NCI-H1048 (cell line): ENCODE measurements at regions not wholly inside any gene's neighbourhood (a gene's known extent, or its start where the extent isn't known, plus 50 kb on each side); places are given as distances from the start of the nearest gene placed in this dataset.
"Not testable (repeated sequence)": the region's sequence is repeated elsewhere in the genome, so short reads cannot be mapped to it uniquely, and the experiment has no call there.

Experiments
- DNase-seq: peaks from one replicate; lab custom pipeline; 2025; lab: John Stamatoyannopoulos, UW

DNA sequence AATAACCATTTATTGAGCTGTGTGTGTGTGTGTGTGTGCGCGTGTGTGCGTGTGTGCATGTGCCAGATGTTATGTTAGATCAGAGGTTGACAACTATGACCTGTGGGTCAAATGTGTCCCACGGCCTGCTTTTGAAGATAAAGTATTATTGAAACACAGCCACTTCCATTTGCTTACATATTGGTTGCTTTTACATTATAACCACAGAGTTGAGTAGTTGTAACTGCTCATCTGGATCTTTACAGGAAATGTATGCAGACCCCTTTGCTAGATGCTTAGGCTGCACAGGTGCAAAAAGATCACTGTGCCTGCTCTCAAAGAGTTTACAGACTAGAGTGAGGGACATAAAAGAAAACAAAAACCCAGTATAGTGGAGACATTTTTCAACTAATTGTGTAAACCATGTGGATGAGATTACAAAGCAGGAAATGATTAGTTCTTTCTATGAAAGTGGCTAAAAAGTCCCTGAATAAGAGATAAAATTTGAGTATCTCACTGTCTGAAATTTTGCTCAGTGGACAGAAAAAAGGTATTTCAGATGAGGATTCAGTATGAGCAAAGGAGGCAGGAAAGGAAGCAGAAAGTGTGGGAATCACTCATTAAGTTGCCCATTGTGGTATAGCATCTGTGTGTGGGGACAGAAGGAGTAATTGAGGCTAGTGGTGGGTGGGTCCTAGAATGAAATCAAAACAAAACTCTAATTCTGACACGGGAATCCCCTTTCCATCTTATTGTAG is 188.4 kb downstream of the PAH start:
- DNase-seq: no peak

DNA sequence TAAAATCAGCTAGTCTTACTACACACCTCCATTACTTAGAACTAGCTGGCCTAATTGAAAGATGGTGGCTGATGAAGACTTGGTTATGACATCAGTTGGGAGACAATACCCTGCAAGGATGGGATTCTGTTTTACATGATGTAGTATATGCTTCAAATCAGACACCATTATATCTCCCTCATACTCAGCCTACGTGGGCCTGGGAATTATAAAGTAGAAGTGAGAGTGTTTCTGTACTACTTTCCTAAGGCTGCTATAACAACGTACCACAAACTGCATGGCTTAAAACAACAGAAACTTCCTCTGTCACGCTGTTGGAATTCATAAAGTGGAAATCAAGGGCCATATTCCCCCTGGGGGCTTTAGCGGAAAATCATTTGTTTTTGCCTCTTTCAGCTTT is 190.4 kb downstream of the PAH start:
- DNase-seq: no peak

DNA sequence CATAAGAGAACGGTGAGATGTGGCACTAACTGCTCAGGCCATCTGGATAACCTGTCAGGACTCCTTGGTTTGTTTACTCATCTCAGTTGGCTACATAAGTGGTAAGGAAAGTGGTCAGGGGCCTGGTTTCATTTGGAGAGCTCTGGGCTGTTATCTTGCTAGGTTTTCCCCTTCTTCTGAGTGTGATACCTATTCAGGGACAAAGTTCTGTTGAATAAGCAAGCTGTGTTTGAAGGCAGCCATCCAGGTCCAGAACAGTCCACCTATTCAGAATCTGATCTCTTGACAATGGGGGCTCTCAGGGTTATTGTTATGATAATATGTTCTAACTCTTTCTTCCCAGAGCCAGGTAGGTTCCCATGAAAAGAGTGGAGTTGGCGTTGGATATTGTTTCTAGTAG is 194.9 kb downstream of the PAH start:
- DNase-seq: no peak

DNA sequence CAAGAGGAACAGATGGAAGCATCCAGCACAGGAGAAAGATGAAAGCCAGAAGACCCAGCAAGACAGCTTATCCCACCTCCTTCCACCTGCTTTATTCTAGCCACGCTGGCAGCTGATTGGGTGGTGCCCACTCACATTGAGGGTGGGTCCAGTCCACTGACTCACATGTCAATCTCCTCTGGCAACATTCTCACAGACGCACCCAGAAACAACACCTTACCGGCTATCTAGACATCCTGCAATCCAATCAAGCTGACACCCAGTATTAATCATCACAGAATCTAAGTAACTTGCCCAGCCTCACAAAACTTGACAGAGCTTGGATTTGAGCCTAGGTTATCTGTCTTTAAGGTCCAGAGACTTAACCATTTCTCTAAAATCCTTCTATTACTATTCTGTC is 208.9 kb downstream of the PAH start:
- no peak for DNase-seq

DNA sequence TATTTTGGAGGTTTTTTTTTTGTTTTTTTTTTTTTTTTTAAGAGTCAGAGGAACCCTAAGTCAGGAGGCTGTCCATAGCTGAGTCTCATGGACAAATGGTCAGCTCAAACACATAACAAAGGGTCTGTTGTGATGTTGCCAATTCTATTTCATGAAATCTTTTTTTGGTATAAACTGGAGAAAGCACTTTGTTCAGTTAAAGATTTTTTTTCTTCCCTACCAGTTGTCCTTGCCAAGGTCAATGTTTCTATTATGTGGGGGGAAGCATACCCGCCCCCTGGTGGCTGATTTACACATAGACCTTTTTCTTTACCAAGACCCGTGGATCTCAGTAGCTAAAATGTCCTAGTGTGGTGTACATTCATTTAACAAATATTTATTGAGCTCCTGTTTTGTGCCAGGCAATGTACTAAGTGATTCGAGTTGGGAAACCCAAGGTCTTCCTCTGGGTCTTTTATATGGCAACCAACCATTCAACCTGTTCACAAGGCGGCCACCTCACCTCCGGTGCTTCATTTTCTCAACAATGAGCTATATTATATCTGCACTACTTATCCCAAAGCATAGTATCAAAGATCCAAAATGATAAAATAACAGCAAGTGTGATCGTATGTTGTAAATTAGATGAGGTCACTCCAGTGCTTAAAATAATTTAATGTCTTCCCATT is 214.5 kb downstream of the PAH start:
- no peak for DNase-seq

DNA sequence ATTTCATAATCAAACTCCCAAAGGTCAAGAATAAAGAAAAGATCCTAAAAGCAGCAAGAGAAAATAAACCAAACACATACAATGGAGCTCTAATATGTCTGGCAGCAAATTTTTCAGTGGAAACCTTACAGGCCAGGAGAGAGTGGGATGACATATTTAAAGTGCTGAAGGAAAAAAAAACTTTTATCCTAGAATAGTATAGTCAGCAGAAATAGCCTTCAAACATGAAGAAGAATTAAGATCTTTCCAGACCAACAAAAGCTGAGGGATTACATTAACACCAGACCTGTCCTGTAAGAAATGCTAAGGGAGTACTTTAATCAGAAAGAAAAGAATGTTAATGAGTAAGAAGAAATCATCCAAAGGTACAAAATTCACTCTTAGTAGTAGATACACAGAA is 215.7 kb upstream of the IGF1 start:
- no peak for DNase-seq

DNA sequence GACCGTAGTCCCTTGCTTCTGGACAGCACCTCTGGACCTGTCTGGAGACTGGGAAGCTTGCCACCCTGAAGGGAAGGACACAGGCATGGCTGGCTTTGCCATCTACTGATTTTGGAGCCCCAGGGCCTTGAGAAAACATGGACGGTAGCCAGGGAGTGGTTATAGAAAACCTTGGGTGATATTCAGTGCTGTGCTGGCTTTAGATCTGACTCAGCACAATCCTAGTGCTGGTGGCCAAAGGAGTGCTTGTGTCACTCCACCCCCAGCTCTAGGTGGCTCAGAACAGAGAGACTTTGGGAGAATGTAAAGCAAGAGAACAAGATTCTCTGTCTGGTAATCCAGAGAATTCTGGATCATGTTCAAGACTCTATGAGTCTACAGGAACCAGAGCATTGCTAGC is 214.5 kb upstream of the IGF1 start:
- DNase-seq: no peak

DNA sequence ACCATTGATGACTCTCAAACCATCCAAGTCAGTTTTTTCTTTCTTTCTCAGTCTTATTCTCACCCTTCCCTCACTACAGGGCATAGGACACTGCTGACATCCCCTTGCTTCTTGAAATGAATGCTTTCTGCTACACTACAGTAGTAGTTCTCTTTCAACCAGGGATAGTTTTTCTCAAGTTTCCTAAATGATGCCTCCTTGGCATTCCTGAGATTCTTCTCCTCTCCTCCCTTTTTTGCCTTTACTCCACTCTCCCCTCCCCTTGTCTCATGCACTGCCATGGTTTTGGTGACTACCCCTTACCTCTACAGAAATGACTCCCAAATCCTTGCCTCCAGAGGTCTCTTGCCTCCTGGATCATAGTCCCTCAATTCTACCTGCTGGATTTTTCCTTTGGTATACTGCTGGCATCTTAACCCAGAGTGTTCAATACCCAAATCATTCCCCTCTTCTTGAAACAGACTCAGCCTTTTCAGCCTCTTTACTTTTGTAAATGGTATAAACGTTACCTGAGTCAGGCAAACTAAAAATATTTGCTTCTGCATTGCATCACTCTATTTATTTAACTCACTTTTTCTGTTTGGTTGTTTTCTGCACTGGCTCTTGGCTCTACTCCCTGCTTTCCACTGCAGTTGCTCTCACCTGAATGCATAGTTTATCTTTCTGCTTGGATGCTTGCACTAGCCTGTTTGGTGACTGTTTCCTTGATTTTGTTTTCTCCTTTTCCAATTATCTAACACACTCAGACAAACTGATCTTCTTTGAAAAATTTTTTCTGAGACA is 211.6 kb upstream of the IGF1 start:
- DNase-seq: no peak

DNA sequence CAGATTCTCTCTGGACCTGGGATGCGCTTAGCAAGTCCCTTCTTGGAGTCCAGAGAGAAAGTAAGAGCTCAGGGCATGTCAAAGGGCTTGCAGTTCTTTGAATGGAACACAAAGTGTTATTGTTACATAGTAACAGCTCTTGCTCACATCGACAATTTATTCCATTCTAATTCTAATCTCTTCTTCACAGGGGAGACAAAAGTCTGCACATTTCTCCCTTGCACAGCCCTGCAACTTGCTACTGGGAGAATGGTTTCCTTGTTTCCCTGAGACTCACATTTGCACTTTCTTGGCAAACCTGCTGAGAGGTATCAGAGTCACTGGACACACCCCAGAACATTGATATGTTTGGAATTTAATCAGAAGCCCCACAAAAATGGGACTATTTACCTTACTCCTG is 209.9 kb upstream of the IGF1 start:
- no peak for DNase-seq

DNA sequence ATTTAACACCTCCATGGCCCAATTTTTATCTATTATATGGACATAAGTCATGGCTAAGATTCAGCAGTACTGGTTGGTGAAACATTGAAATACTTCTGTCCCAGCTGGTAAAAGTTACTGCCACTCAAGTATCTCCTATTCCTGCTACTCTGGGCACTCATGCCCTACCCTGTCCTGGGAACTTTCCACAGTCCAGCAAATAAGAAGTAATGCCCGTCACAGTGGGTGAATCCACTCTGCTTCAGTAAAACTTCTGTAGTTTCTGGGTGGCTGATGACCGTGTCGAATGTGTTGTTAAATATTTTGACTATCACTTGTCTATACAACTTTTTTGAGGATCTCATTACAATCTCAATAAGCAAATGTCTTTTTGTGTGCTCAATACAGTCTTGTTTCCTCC is 209.3 kb upstream of the IGF1 start:
- DNase-seq: no peak

DNA sequence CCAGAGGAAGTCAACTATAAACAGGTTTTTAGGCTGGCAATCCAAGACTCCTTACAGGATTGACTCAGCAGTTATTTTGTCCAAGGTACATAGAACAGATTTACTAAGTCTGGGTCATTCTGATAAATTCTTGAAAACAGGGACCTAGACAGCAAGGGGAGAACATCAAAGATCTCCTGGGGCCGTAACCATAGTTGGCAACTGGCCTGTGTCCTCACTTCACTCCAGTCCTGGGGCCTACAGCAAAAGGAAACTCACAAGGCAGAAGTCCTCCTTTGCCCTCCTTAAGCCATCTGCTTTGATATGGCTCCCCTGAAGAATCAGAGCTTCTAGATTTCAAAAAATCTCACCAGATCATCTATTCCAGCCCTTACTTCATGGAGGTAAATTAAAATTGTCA is 207.2 kb upstream of the IGF1 start:
- no peak for DNase-seq

DNA sequence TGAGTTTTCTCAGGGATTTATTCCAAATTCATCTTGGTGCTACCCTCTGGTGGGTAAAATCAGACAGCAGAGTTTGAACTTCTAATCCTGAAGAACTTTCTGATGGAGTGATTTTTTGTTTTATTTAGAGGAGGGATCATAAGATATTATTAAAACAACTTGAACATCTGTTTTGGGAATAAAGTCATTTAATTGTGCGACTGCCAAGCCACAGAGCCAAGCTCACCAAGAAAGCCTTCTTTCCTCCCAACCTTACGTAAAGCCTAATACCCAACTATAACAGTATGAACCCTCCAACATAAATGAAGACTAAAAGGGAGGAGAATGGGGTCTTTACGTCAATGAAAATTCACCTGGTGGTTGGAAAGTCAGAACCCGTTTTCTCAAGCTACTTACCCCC is 205.5 kb upstream of the IGF1 start:
- DNase-seq: no peak

DNA sequence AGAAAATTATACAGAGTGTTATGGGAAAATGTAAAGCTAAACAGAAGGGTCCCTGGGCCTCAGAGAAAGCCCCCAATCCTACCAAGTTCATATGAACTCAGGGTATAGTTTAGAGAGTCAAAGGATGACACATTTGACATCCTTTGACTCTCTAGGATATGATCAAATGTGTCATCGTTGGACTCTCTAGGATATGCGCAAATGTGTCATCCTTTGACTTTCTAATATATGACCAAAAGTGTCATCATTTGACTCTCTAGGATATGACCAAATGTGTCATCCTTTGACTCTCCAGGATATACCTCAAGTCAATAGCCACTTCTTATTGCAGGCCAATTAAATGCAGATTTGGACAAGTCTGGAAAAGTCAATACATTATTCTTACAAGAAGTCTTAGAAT is 204.8 kb upstream of the IGF1 start:
- DNase-seq: no peak

DNA sequence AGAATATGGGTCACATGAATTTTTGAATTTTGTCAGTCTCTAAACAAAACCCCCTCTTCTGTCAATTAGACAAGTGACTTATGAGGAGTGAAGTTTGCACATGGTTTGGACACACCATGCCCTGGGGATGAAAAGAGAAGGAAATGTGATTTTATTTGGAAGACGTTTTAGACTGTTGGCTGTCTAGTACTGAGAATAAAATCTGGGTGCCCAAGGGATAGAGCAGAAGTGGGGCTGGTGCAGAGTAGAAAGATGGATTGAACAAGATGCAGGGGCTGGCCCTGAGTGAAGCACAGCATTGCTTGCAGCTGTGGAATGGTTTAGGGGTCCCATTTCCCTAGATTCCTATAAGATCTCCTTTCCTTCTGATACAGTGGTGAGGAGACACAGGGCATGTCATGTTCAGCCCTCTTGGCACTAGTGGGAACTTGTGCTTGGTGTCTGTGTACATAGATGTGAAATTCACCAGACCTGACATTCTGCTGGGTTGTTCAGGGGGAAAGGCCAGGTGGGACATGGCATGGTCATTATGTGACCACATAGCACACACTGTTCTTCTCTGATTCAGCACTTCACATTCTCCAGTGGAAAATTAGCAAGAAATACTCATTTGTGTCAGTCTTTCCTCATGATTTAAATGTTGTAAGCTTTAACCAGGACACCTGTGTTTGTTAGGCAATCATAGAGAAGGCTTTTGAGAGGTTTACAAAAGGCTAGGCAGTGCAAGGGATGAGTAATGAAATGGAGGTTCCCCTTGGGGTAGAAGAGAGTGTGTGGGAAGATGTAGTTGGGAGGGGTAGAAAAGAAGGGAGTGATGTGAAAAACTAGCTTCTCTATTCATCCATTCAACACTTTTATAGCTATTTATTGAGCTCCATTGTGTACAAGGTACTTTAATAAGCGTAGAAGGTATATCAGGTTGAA is 202.3 kb upstream of the IGF1 start:
- DNase-seq: no peak

DNA sequence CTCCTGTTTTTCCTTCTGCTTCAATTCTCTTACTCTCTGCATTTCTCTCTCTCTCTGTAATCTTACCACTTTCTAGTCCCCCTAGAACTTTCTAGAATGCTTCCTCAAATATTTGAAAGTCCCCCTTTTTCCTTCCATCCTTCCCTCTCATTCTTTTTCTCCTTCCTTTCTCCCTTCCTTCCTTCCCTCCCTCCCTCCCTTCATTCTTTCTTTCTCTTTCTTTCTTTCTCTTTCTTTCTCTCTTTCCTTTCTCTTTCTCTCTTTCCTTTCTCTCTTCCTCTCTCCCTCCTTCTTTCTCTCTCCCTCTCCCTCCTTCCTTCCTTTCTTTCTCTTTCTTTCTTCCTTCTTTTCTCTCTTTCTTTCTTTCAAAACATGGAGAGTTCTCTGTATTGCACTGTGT is 201.4 kb upstream of the IGF1 start:
- DNase-seq: no peak

DNA sequence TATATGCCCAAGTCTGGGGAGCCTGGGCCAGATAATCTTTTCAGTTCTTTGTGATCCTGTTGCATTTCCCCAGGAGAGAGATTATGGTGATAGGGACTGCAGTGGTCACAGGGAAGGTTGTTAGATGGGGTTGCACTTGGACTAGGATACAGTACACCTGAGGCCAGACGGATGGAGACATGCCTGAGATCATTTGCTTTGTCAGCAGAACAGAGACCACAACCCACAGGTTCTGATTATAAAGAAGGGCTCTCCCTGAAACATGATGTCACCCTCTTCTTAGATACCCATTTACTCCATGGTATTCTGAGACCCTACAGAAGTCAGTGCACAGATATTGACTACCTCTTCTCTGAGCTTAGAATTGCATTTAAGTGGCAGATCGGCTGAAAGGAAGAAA is 200.9 kb upstream of the IGF1 start:
- DNase-seq: no peak

DNA sequence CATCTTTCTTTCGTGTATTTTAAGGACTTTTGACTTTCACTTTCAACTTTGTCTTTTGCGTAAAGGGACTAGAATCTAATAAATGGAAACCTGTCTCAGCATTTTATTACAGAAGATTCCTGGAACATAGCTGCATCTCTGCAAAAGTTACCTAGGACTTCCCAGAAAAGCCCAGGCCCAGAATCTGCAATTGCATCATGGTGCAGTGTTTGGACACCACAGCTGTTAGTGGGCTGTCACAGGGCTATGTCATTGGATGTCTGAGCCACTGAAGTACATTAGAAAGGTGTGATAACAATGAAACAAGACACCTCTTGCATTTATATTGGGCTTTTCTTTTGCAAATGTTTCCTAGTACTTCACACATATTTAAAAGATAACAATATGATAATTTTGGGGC is 199.9 kb upstream of the IGF1 start:
- DNase-seq: no peak

DNA sequence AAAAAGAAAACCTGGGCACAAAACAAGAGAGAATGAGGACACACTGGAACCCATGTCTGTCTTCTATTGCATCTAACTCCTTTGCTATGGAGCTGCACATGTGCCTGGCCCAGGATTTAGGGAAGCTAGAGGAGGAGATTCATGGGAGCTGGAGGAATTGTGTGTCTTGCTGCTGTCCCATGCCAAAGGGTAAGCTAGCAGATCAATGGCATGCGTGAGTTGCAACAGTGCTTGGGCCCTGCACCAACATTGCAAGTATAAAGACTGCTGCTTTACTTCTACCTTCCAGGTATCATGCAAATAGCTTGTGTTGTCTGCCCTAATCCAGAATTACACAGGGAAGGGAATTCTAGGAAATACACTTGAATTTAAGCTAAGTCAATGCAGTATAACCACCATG is 196.4 kb upstream of the IGF1 start:
- DNase-seq: no peak

DNA sequence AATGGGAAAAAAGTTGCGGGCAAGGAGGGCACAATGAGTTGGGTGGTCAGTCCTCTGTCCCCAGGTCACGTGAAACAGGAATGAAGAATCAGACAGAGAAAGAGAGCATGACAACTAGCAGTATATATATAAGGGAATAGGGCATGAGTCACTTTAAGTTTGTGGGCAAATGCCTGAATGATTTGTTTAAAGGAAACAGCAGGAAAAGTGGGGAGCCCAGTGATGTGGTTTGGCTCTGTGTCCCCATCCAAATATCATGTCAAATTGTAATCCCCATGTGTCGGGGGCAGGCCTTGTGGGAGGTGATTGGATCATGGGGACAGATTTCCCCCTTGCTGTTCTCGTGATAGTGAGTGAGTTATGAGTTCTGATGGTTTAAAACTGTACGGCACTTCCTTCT is 195.3 kb upstream of the IGF1 start:
- DNase-seq: no peak

DNA sequence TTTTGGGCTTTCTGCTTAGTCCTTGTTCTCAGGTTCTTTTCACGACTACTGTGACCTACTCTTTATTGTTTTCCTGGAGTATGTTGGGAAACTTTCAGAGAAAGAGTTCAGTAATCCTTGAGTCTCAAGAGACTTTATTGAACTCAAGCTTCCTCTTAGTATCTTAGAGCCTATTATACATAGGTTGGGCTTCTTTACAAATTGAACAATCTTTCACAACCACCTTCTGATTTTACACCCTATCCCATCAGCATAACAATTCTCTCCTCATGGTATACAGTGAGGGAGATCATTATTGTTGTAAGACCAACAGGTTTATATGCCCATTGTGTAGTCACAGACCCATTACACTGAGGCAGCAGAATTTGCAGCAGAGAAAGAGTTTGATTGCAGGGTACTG is 193.2 kb upstream of the IGF1 start:
- no peak for DNase-seq

DNA sequence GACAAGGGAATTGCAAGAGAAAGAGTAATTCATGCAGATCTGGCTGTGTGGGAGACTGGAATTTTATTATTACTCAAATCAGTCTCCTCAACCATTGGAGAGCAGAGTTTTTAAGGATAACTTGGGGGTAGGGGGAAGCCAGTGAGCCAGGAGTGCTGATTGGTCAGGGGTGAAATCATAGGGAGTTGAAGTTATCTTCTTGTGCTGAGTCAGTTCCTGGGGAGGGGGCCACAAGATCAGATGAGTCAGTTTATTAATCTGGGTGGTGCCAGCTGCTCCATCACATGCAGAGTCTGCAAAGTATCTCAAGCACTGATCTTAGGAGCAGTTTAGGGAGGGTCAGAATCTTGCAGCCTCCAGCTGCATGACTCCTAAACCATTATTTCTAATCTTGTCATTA is 191.8 kb upstream of the IGF1 start:
- not testable (repeated sequence) for DNase-seq

DNA sequence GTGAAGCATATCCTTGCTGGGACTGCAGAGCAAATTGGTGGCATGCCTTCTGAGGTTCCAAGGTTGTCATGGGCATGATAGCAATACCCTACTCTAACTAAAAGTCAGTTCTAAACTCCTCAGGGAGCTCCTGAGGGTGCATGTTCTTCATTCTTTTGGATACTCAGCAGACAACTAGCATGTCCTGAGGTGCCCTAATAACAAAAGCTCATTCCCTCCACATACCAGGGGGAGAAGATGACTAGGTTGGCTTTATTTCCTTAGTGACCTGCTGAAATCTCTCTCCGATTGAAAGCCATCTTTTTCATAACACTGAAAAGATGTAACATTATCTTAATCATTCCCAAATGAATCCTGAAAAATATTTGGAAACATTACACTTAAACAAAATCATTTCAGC is 188.7 kb upstream of the IGF1 start:
- no peak for DNase-seq
